Thyroid gland (tissue), 4 donors: ENCODE measurements at regions not wholly inside any gene's neighbourhood (a gene's known extent, or its start where the extent isn't known, plus 50 kb on each side); places are given as distances from the start of the nearest gene placed in this dataset.

Source experiments
- DNase-seq, 2 donors: peaks; one replicate each; pipeline ENCODE4 v3.0.0-alpha.2; 2019
- H3K27ac ChIP-seq, 3 donors: fragments of 200-600 bp; sonication (generic); 1 replicate in 2 of 3; 2 replicates in 1 of 3; pipeline ENCODE4 v1.5.1; 2016 to 2019; ENCODE audit warnings: mild to moderate bottlenecking in 1 of 3, moderate library complexity in 1 of 3
- H3K27me3 ChIP-seq: fragments of 200-600 bp; sonication (generic); one replicate; pipeline ENCODE4 v1.5.1; 2019
- H3K36me3 ChIP-seq, 2 donors: fragments of 200-600 bp; sonication (generic); one replicate each; pipeline ENCODE4 v1.5.1; 2016 to 2019
- H3K4me1 ChIP-seq, 2 donors: fragments of 200-600 bp; sonication (generic); one replicate each; pipeline ENCODE4 v1.5.1; 2017 to 2019
- H3K4me3 ChIP-seq, 3 donors: fragments of 200-600 bp; sonication (generic); replicated peaks in 1 of 3; 1 replicate in 2 of 3; 2 replicates in 1 of 3; pipeline ENCODE4 v1.5.1; 2016; ENCODE audit warnings: mild to moderate bottlenecking in 1 of 3
- H3K9me3 ChIP-seq: fragments of 200-600 bp; sonication (generic); one replicate; pipeline ENCODE4 v1.5.1; 2017
- POLR2A ChIP-seq, 2 donors: fragments of 450-650 bp; IDR thresholded peaks; one replicate each; pipeline ENCODE4 v1.6.1; 2017; ENCODE audit warnings: antibody characterized with exemption in 2 of 2, mild to moderate bottlenecking in 2 of 2, moderate library complexity in 1 of 2
- WGBS, 2 donors: methylation state at CpG; one replicate each; pipeline ENCODE4 v1.1.5; 2017; 5-methylcytosine and 5-hydroxymethylcytosine counted together
- intact Hi-C: fragments of 100-400 bp; cut with DNase I; formaldehyde crosslinking; loops from one replicate; pipeline ENCODE4 v1.15.1; 2023
- TF ChIP-seq, protein P1 (sequence below), 6 experiments: fragments of 200-600 bp in 3 of 6; fragments of 450-650 bp in 3 of 6; sonication (generic) in 3 of 6; IDR thresholded peaks; one replicate each; pipeline ENCODE4 v1.5.1; 2016 to 2019; ENCODE audit warnings: antibody characterized with exemption in 6 of 6, mild to moderate bottlenecking in 2 of 6, inconsistent platforms in 1 of 6, moderate library complexity in 1 of 6

GRCh38 chr21:23900727-23901126 is 1706.6 kb downstream of the MRPL39 start:
- WGBS, 2 donors, result 81 to 83% methylated on average over 3 of the region's 3 CpGs
- Histone ChIP-seq H3K4me3 (no peak overlapping the region), H3K27ac (no peak overlapping the region), H3K9me3 (no peaks in the 10 kb centered on the region), H3K4me1 (no peaks in the 10 kb centered on the region), H3K36me3 (no peaks in the 10 kb centered on the region), H3K27me3 (no peaks in the 10 kb centered on the region)
- TF ChIP-seq, protein P1, sequence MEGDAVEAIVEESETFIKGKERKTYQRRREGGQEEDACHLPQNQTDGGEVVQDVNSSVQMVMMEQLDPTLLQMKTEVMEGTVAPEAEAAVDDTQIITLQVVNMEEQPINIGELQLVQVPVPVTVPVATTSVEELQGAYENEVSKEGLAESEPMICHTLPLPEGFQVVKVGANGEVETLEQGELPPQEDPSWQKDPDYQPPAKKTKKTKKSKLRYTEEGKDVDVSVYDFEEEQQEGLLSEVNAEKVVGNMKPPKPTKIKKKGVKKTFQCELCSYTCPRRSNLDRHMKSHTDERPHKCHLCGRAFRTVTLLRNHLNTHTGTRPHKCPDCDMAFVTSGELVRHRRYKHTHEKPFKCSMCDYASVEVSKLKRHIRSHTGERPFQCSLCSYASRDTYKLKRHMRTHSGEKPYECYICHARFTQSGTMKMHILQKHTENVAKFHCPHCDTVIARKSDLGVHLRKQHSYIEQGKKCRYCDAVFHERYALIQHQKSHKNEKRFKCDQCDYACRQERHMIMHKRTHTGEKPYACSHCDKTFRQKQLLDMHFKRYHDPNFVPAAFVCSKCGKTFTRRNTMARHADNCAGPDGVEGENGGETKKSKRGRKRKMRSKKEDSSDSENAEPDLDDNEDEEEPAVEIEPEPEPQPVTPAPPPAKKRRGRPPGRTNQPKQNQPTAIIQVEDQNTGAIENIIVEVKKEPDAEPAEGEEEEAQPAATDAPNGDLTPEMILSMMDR (IDR thresholded peaks at IDR 0.05), result no peak
- TF ChIP-seq POLR2A (IDR thresholded peaks at IDR 0.05), result no peak
- intact Hi-C loops, result no loop called here
- DNase-seq, result no peak

- intact Hi-C loops, result no loop called here
- no peak overlapping the region for H3K4me3 ChIP-seq
- H3K9me3 ChIP-seq, result no peaks in the 10 kb centered on the region
- H3K27ac ChIP-seq, result no peak overlapping the region
- DNase-seq, result no peak
- TF ChIP-seq, protein P1 (IDR thresholded peaks at IDR 0.05), result no peak
- TF ChIP-seq POLR2A (IDR thresholded peaks at IDR 0.05), result no peak
- WGBS, 2 donors, result 89 to 100% methylated on average over 2 of the region's 2 CpGs
- no peaks in the 10 kb centered on the region for H3K27me3 ChIP-seq
- H3K4me1 ChIP-seq, result no peaks in the 10 kb centered on the region
- no peaks in the 10 kb centered on the region for H3K36me3 ChIP-seq
Measured at GRCh38 chr21:23899561-23899960, 1707.7 kb downstream of the MRPL39 start.

GRCh38 chr21:23890652-23891051 is 1716.6 kb downstream of the MRPL39 start:
- TF ChIP-seq, protein P1 (IDR thresholded peaks at IDR 0.05), result no peak
- no peak for TF ChIP-seq POLR2A (IDR thresholded peaks at IDR 0.05)
- no peaks in the 10 kb centered on the region for H3K27me3 ChIP-seq
- 87% methylated on average over 4 of the region's 4 CpGs for WGBS, 2 donors
- intact Hi-C loops, result no loop called here
- no peaks in the 10 kb centered on the region for H3K9me3 ChIP-seq
- H3K4me1 ChIP-seq, result no peaks in the 10 kb centered on the region
- no peak overlapping the region for H3K4me3 ChIP-seq
- H3K27ac ChIP-seq, result no peak overlapping the region
- H3K36me3 ChIP-seq, result no peaks in the 10 kb centered on the region
- DNase-seq, result no peak

DNA sequence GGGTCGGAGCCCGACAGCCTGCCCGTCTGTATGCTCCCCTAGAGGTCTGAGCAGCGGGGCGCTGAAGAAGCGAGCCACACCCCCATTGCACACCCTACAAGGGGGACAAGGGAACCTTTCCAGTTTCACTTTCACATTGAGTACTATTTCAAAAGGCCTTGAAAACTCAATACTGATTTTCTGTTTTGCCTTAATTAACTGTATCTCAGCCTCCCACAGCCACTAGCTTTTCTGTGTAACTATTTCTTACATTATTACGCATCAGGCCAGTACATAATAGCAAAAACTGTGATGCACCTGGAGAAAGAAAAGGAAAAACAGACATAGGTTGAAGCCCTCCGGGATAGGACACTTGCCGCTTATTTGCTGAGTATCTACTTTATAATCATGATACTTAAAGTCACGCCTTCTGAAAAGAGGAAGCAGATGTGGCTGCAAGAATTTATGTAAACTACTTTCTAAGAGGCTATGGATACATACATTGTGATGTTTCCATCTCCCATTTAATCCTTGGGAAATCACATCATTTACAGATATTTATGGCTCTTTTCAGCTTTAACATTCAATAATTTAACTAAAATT is 1719.5 kb downstream of the MRPL39 start:
- DNase-seq, result no peak
- Histone ChIP-seq H3K36me3 (no peaks in the 10 kb centered on the region), H3K27ac (no peak overlapping the region), H3K4me3 (no peak overlapping the region), H3K4me1 (no peaks in the 10 kb centered on the region), H3K27me3 (no peaks in the 10 kb centered on the region), H3K9me3 (no peaks in the 10 kb centered on the region)
- intact Hi-C loops, result no loop called here
- TF ChIP-seq, protein P1 (IDR thresholded peaks at IDR 0.05), result no peak
- TF ChIP-seq POLR2A (IDR thresholded peaks at IDR 0.05), result no peak
- WGBS, 2 donors, result 88 to 90% methylated on average over 10 of the region's 10 CpGs

DNA sequence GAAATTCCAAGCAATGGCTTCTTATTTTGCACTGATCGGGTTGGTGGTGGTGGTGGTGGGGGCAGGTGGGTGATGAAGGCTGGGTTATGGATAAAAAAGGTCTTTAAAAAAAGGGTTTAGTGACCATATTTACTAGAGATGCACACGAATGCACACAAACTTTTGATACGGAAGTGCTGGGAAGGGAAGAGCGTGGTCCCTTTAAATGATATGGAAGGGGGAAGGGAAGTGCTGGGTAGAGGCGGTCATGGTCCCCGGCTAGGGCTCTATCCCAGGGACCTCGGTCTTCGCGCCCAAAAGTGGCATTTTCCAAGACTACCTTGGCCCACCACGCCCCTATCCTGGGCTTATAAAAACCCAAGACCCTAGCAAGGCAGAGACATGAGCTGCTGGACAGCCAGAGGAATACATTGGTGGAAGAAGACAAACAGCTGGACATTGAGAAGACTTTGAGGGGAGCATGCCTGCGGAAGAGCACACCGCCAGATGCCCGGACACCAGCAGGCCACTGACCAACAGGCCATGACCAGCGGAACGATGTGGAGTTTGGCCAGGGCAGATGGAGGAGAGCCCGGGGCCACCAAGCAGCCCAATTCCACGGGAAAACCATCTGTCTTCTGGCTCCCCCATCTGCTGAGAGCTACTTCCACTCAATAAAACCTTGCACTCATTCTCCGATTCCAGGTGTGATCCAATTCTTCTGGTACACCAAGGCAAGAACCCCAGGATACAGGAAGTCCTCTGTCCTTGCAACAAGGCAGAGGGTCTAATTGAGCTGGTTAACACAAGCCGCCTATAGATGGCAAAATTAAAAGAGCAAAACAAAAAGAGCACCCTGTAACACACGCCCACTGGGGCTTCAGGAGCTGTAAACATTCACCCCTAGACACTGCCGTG is 1720.2 kb downstream of the MRPL39 start:
- 88 to 91% methylated on average over 21 of the region's 21 CpGs for WGBS, 2 donors
- Histone ChIP-seq H3K9me3 (no peaks in the 10 kb centered on the region), H3K36me3 (no peaks in the 10 kb centered on the region), H3K4me1 (no peaks in the 10 kb centered on the region), H3K27me3 (no peaks in the 10 kb centered on the region), H3K27ac (no peak overlapping the region), H3K4me3 (no peak overlapping the region)
- TF ChIP-seq, protein P1 (IDR thresholded peaks at IDR 0.05), result no peak
- TF ChIP-seq POLR2A (IDR thresholded peaks at IDR 0.05), result no peak
- intact Hi-C loops, result no loop called here
- DNase-seq, result no peak
